GM19463 (cell line): ENCODE measurements at regions not wholly inside any gene's neighbourhood (a gene's known extent, or its start where the extent isn't known, plus 50 kb on each side); places are given as distances from the start of the nearest gene placed in this dataset.
"Not testable (repeated sequence)": the region's sequence is repeated elsewhere in the genome, so short reads cannot be mapped to it uniquely, and the experiment has no call there.

Source experiments
- ATAC-seq: cut with Tn5 transposase; IDR thresholded peaks from one replicate; pipeline ENCODE4 v1.9.1; 2021; ENCODE audit warnings: mild to moderate bottlenecking, moderate library complexity; ENCODE audit not compliant: unreplicated experiment

DNA sequence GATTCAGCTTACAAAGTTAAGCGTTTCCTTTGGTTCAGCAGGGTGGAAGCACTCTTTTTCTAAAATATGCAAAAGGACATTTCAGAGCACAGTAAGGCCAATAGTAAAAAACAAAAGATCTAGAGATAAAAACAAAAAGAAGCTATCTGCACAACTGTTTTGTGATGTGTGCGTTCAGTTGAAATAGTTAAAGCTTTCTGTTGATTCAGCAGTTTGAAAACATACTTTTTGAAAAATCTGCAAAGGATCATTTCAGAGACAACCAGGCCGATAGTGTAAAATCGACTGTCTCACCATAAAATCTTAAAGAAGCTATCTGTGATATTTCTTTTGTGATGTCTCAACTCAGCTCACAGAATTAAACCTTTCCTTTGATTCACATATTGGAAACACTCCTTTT lies 300.0 kb upstream of the ALG10B start:
- ATAC-seq, result no peak

DNA sequence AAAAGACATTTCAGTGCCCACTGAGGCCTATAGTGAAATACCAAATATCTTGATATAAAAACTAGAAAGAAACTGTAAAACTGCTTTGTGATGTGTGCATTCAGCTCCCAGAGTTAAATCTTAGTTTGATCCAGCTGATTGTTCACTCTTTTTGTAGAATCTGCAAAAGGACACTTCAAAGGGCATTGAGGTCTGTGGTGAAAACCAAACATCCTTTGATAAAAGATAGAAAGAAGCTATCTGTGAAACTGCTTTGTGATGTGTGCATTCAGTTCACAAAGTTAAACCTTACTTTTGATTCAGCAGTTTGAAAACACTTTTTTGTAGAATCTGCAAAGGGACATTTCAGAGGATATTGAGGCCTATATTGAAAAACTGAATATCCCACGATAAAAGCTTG lies 290.7 kb upstream of the ALG10B start:
- ATAC-seq, result no peak

DNA sequence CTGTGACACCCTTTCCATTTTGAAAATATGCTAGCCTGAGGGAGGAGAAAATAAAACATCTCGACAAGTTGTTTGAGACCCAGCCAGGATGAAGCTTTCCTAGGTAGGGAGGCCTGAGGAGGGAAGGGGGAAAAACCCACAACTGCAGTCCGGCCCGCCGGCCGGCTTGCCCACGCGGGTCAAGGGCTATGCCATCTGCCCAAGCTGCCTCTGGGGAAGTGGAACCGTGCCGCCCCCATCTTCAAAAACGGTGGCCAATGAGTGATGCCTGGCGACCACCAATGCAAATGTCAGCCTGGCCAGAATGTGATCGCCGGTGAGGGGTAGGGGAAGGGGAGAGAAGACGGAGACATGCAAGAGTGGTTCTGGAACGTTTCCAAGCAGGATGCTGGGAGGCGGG lies 263.5 kb upstream of the ALG10B start:
- ATAC-seq, result no peak

DNA sequence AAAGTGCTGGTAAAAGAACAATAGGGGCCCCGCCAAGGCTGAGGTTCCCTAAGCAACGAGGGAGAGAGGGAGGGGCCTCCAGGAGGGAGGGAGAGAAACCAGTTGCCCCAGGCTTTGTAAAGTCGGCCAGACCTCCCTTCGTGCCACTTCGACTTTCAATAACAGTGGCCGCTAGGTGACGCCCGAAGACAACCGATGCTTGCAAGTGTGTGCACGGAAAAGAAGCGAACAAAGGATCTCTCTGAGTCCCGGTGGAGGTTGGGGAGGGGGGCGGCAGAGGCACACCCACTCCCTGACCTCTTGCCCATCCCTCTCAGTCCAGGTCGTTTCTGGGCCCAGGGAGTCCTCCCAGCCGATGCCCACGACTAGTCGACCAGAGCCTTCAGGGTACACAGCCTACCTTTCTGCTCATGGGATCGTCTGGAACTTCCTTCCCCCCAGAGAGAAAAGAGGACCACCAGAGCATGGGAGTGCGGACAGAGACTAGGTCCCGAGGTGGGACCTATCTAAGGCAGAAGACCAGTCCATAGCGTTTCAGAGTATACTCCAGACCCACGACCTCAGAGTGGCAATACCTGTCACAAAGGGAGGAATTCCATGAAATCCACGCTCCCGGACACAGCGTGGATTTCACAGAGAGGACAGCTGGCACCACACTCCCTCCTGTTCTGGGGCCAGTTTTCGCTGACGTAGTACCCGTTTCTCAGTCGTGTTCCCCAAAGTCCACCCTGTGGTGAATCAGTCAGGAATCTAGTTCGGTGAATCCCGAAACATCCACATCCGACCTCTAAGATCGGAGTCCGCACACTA lies 262.7 kb upstream of the ALG10B start:
- no peak for ATAC-seq

DNA sequence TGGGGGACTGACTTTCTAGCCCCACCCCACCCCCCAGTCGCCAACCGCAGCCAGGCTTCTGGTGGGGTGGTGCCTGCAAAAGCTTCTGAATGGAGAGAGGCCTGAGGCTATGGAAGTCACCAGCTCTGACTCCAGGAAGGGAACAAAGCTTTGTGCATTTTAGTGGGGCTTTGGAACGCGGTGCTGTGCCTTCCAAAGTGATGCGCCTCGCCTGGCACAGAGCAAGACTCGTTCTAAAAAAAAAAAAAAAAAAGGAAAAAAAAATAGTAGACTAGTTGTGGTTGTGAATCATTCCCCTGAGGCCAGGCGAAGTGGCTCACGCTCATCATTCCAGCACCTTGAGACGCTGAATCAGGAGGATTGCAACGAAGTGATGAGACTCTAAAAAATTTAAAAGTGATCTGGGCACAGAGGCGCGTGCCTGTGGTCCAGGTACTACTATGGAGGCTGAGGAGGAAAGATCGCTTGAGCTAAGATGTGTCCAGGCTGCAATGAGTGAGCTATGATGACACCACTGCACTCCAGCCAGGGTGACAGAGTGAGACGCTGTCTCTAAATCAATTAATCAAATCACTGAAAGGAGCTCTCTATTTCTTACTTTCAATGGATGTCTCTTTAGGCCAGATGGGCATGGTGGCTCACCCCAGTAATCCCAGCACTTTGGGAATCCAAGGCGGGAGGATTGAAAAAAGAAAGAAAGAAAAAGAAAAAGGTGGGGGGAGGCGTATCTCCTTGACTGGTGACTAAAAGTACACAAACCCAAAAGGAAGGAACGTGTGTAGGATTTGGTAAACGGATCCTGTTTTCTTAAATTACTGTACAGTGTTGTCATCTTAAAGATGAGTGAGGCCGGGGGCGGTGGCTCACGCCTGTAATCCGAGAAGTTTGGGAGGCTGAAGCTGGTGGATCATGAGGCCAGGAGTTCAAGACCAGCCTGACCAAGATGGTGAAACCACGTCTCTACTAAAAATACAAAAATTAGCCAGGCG lies 259.6 kb upstream of the ALG10B start:
- ATAC-seq, result no peak

DNA sequence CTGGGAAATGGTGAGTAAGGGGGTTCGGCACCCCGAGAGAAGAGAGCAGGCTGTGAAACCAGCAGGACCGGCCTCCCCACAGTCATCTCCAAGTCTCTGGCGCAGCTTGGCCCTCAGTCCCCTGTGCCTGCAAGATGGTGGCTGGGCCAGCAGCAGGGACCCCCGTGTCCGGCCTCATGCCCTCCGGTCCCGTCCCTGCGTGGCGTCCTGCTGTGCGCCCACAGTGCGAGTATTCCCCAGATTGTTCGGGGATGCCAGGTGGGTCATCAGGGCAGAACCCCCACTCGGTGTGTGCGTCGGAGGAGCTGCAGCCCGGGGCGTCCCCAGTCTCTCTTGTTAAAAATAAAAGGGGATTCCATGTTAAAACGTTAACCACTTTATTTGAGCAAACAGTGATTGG lies 216.9 kb upstream of the ALG10B start:
- ATAC-seq, result no peak

DNA sequence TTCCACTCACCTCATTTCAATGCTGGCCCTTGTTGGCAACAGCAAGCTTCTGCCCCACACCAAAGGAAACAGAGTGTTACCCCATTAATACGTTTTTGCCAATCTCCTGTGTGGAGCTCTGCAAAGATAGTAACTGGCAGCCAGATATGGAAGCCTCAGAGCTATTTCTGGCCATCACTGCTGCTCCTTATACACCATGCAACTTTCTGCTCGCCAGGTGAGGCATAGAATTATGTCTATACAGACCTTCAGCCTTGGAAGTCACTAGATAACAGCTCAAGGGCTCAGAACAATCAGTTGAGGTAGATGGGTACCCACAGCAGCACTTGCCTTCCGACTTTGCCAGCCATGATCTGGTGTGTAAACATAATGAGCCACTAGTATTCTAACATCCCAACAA lies 214.8 kb upstream of the ALG10B start:
- ATAC-seq, result no peak

DNA sequence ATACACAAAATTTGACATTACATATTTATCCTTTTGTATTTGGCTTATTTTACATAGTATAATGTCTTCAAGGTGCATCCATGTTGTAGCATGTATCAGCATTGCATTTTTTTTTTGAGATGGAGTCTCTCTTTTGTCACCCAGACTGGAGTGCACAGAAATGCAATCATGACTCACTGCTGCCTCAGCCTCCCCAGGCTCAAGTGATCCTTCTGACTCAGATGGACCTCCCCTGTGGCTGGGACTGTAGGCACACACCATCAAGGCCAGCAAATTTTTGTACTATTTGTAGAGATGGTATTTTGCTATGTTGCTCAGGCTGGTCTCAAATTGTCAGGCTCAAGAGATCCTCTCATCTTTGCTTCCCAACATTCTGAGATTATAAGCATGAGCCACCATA lies 214.4 kb upstream of the ALG10B start:
- no peak for ATAC-seq

DNA sequence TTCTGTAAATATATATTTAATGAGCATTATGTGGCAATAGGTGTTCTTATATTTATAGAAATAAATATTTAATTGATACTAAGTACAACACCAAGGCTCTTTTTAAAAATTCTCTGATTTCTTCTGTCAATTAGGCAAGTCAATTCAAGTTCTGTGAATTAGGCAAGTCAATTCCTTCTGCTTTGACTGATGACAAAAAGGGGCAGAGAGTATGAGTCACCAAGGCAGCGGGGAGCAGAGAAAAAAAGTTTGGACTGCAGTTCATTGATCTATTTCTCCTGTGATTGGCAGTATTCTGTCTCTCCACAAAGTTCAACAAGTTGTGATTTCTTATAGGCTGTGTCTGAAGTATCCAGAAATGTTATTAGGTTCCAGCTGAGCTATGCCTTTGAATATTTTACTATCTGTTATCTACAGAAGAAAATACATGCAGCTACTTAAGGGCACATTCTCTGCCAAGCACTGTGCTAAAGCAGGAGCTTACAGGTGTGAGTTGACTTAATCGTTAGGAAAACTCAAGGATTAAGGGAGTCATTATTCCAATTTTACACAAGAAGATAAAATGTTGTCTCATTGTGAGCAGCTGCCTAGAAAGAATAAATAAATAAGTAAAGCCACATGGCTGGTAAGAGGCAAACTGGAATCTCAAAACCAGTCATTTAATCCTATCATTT lies 206.4 kb upstream of the ALG10B start:
- no peak for ATAC-seq

DNA sequence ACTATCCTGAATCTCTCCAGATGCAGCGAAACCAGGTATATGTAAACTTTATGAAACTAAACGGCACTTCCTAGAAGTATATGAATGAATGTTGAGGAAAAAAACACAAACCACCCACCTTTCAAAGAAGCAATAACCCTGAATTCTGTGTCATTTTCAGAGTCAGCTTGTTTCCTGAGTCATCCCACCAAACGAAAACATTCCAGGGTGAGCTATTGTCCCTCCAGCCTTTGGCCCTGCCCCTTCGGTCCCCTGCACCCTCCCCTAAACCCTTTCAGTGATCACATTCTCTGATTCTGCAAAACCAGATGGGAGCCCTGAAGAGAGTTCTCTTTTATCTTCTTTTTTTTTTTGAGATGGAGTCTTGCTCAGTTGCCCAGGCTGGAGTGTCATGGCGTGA lies 202.6 kb upstream of the ALG10B start:
- no peak for ATAC-seq

DNA sequence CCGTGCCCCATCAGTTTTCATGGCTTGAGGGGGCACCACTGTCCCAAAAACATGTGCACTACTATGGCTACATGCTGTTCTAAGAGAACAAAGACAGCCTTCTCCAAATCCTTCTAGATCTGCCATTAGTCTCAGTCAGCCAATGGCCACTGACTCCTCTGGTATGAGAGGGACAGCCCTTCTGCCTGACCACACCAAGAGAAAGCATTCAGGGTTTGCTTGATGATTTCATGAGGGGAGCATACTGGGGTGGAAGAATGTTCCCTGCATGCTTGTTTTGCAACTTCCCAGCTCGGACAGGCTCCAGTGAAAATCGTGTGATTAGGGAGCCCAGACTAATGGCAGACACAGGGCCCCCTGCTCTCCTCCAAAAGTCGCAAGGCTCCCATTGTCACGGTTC lies 199.6 kb upstream of the ALG10B start:
- no peak for ATAC-seq

DNA sequence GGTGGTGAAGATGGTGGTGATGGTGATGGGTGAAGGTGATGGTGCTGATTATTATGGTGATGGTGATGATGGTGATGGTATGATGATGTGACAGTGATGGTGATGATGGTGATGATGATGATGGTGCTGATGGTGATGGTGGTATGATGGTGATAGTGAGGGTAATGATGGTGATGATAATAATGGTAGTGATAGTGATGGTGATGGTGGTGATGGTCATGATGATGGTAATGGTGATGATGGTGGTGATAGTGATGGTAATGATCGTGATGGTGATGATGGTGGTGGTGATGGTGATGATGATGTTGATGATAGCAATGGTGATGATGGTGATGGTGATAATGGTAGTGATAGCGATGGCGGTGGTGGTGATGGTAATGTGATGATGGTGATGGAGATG lies 197.9 kb upstream of the ALG10B start:
- ATAC-seq, result no peak

DNA sequence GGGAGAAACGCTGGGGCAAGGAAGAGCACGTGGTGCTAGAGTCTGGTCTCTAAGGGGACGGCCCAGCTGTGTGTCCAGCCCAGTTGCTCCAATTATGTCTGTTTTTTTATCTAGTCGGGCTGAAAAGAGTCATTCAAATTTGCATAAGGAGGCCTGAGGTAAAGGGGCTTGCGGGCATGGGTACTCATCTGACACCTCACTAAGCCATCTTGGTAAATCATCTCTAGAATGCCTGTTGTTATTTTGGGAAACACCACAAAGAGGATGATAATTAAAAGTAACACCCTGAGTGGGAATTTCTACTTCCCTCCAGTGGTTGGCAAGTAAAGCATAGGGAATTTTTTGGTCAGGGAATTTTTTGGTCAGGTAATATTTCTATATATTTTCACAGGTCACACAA lies 196.1 kb upstream of the ALG10B start:
- ATAC-seq, result no peak

DNA sequence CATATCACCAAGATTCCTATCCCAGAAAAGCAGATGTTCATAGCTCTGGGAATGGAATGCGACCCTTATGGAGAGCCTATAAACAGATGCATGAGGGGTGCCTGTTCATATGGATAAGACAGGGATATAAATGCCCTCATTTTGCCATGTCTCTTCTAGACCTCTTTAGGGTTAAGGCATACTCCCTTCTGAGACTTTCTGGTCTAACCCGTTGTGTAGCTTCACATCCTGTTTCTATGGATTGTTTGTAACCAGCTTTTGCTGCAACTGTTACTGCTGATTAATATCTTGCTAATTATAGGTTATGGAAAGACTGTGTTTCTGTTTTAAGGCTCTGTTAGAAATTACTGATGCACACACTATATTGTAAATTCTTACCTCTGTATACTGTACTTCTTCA lies 193.5 kb upstream of the ALG10B start:
- ATAC-seq, result not testable (repeated sequence)

DNA sequence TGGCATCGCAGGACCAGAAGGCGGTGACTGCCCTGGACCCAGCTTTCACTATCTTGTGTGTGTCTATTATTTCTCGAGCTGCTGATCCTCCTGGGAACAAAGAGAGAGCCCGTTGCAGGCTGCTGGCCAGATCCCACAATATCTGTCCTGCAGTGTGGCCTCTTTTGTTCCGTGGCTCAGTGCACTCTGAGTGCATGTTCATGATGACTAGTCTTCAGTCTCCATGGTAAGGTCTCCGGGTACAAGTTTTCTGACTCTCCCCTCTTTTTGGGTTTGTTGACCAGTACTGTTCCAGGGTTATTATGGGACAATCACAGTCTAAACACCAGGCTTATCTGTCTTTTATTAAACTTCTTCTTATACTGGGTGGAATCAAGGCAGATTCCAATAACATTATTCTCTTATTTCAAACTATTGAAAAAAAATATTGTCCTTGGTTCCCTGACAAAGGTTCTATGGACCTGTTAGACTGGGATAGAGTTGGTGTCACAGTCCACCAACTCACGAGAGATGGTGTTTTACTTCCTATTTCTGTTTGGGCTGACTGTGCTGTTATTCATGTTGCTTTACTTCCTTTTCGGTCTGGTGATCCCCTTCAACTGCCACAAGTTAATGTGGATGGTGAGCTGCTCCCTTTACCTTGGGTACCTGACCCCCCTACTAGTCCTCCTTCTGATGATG lies 192.9 kb upstream of the ALG10B start:
- no peak for ATAC-seq

DNA sequence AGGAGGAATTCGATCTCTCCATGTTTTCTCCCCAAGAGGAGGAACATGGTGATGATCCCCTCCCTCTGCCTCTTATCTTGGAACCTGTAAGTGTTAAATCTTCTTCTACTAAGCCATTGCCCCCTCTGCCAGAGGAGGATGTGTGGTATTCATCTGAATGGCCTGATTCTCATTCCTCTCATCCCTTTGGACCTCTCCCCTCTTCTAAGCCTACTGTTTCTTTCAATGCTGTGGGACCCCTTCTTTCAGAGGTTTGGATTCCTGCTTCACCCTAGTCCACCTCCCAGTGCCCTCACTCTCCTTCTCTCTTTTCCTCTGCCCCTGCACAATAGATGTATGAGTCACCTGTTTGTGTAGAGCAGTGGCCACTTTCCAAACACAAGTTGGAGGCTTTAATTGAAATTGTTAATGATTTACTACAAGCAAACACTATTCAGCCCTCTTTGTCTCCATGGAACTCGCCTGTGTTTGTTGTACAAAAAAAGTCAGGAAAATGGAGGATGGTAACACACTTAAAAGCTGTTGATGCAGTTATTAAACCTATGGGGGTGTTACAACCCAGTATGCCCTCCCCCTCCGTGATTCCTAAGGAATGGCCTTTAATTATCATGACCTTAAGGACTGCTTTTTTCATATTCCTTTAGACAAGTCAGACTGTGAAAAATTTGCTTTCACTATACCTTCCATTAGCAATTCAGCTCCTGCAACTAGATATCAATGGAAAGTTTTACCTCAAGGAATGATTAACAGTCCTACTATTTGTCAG lies 192.1 kb upstream of the ALG10B start:
- ATAC-seq, result no peak

DNA sequence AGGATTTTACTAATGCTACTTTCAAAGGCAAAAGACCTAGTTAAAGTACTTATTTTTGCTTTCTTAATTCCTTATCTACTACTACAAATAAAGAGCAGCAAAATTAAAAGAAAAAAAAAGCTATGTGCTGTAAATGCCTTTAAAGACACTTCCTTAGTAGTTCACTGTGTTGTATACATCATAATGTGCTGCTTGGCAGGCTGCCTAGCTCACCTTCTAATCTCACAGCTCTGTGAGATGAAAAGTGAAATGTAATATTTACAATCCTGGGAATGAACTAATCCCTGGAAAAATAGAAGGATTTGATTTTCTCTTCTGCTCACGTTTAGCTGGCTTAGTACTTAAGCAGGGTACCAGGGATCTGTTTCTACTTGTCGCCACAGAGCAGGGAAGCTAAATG lies 184.4 kb upstream of the ALG10B start:
- no peak for ATAC-seq

DNA sequence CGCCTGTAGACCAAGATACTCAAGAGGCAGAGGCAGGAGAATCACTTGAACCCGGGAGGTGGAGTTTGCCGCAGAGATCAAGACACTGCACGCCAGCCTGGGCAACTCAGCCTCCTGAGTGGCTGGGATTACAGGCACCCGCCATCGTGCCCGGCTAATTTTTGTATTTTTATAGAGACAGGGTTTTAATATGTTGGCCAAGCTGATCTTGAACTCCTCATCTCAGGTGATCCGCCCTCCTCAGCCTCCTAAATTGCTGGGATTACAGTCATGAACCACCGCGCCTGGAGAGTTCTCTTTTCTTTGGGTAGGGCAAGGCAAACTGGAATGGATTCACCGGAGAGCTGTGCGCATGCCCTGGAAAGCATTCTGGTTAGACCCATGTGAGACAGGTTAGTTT lies 179.3 kb upstream of the ALG10B start:
- no peak for ATAC-seq

DNA sequence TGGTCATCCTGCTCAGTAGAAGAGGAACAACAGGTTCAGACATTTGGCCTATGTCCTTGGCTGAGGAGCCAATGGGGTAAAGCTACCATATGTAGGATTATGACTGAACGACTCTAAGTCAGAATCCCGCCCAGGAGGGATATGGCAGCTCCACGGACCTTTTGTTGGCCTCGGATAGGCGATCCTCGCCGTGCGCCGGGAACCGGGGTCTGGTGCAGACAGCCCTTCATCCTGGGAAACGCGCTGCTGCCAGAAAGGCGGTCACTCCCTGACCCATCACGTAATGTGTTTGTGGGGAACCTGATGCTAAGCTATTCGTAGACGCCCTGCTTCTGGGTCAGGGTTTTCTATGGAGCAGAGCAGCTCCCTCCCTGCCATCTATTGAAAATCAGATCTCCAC lies 178.9 kb upstream of the ALG10B start:
- ATAC-seq, result no peak
